ENCODE measurements at regions not wholly inside any gene's neighbourhood (a gene's known extent, or its start where the extent isn't known, plus 50 kb on each side); places are given as distances from the start of the nearest gene placed in this dataset.
"Not testable (repeated sequence)": the region's sequence is repeated elsewhere in the genome, so short reads cannot be mapped to it uniquely, and the experiment has no call there.

GRCh38 chr14:21874167-21874566 is 200.5 kb upstream of the OR4E1 start:
- no peak for DNase-seq

- peak; percentile 12 for DNase-seq
Measured at GRCh38 chr14:21868442-21869046, 194.9 kb upstream of the OR4E1 start.

- DNase-seq = no peak
Measured at GRCh38 chr14:21867541-21867940, 193.9 kb upstream of the OR4E1 start.

- no peak for DNase-seq
Measured at GRCh38 chr14:21866479-21866878, 192.9 kb upstream of the OR4E1 start.

- DNase-seq = no peak
Measured at GRCh38 chr14:21863289-21863688, 189.7 kb upstream of the OR4E1 start.

GRCh38 chr14:21861153-21861552 is 187.5 kb upstream of the OR4E1 start:
- DNase-seq = no peak

GRCh38 chr14:21860172-21860571 is 186.6 kb upstream of the OR4E1 start:
- no peak for DNase-seq

- DNase-seq = no peak
Measured at GRCh38 chr14:21852775-21853174, 179.2 kb upstream of the OR4E1 start.

GRCh38 chr14:21852061-21852664 is 178.5 kb upstream of the OR4E1 start:
- DNase-seq = no peak

- not testable (repeated sequence) for DNase-seq
Measured at GRCh38 chr14:21846902-21847301, 173.3 kb upstream of the OR4E1 start.

GRCh38 chr14:21846227-21846885 is 172.7 kb upstream of the OR4E1 start:
- DNase-seq = no peak

GRCh38 chr14:21840765-21841164 is 167.1 kb upstream of the OR4E1 start:
- no peak for DNase-seq

GRCh38 chr14:21833836-21834235 is 160.2 kb upstream of the OR4E1 start:
- DNase-seq = no peak

- no peak for DNase-seq
Measured at GRCh38 chr14:21825845-21826244, 152.2 kb upstream of the OR4E1 start.

- DNase-seq = no peak
Measured at GRCh38 chr14:21825149-21825743, 151.6 kb upstream of the OR4E1 start.

- DNase-seq = no peak
Measured at GRCh38 chr14:21822109-21822508, 148.5 kb upstream of the OR4E1 start.

- DNase-seq = no peak
Measured at GRCh38 chr14:21820631-21821030, 147.0 kb upstream of the OR4E1 start.

GRCh38 chr14:21819891-21820290 is 146.3 kb upstream of the OR4E1 start:
- not testable (repeated sequence) for DNase-seq

- not testable (repeated sequence) for DNase-seq
Measured at GRCh38 chr14:21817010-21817409, 143.4 kb upstream of the OR4E1 start.

GRCh38 chr14:21807975-21808374 is 134.4 kb upstream of the OR4E1 start:
- no peak for DNase-seq

GRCh38 chr14:21804981-21805380 is 131.4 kb upstream of the OR4E1 start:
- no peak for DNase-seq

GRCh38 chr14:21802441-21802840 is 128.8 kb upstream of the OR4E1 start:
- DNase-seq = no peak

GRCh38 chr14:21796916-21797315 is 123.3 kb upstream of the OR4E1 start:
- DNase-seq = no peak

- DNase-seq = no peak
Measured at GRCh38 chr14:21795456-21795855, 121.8 kb upstream of the OR4E1 start.
